ENCODE measurements at regions not wholly inside any gene's neighbourhood (a gene's known extent, or its start where the extent isn't known, plus 50 kb on each side); places are given as distances from the start of the nearest gene placed in this dataset.
A peak's percentile ranks its signal among the peaks of the same experiment; 100 is the strongest.
"Not testable (repeated sequence)": the region's sequence is repeated elsewhere in the genome, so short reads cannot be mapped to it uniquely, and the experiment has no call there.

DNA sequence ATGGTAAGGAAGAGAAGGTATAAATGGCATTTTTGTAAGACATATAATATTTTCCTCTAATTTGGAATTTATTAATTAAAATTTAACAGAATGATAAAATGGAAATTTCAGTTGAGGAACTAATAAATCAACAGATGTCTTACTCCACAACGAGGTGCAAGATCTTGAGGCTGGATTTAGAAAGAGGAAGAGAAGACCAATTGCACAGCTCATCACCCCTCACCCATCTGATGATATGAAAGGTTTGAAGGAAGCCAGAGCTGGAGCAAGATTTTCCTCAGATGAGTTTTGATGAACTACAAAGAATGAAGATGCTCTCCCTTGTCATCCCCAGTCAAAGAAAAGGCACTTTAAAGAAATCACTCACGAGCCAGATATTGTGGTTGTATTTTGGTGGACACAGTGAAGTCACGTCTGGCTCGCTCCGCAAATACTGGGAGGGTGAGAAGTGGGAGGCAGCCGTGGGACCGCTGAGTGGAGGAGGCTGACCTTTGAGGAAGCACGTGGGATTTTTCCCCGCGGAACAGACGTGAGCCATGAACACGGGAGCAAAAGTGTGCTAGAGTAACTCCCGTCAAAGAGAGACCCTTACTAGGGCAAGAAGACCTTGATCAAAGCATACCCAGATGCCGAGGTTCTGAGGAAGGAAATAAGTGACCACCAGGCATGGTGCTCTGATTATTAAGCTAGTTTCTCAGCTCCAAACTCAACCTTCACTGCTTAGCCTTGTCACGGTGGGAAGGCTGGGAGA lies 511.4 kb downstream of the RNF144A start:
- DNase-seq, result no peak
- Mint-ChIP-seq H3K36me3 (ENCODE audit: insufficient read depth) (no peaks in the 10 kb centered on the region), H3K4me3 (peak overlapping the region; percentile 2 to 42), H3K27ac (peak overlapping the region; percentile 59 to 66), H3K9me3 (no peaks in the 10 kb centered on the region), H3K27me3 (no peaks in the 10 kb centered on the region), H3K4me1 (ENCODE audit: low read depth in 2 of 2) (peaks cover 29 to 38% of the 10 kb centered on the region in 2 donors)
- no peak for ATAC-seq (replicated peaks)

GRCh38 chr2:7429733-7430132 lies 512.5 kb downstream of the RNF144A start:
- Mint-ChIP-seq H3K4me3 (peak overlapping the region; percentile 79 to 84), H3K27ac (peak overlapping the region in 1 of 2 donors; percentile 10), H3K4me1 (ENCODE audit: low read depth in 2 of 2) (peaks cover 32 to 42% of the 10 kb centered on the region in 2 donors), H3K36me3 (ENCODE audit: insufficient read depth) (no peaks in the 10 kb centered on the region), H3K27me3 (no peaks in the 10 kb centered on the region), H3K9me3 (no peaks in the 10 kb centered on the region)
- ATAC-seq (replicated peaks) (no peak), DNase-seq (no peak)

- no peaks in the 10 kb centered on the region for H3K9me3 Mint-ChIP-seq
Measured at GRCh38 chr2:7430421-7430868, 513.2 kb downstream of the RNF144A start.

GRCh38 chr2:7430869-7431641 lies 513.8 kb downstream of the RNF144A start:
- no peaks in the 10 kb centered on the region for H3K9me3 Mint-ChIP-seq
- H3K4me3 Mint-ChIP-seq, result peak overlapping the region; percentile 79 to 84
- peaks cover 34 to 52% of the 10 kb centered on the region in 2 donors for H3K4me1 Mint-ChIP-seq (ENCODE audit: low read depth in 2 of 2)
- peak; percentile 62 for ATAC-seq (replicated peaks)
- H3K36me3 Mint-ChIP-seq (ENCODE audit: insufficient read depth), result no peaks in the 10 kb centered on the region
- no peaks in the 10 kb centered on the region for H3K27me3 Mint-ChIP-seq
- peak overlapping the region; percentile 94 to 95 for H3K27ac Mint-ChIP-seq
- DNase-seq, result peak; percentile 20 to 45 (median 34)

More at GRCh38 chr2:7430421-7430868, 513.2 kb downstream of the RNF144A start:
- H3K27ac Mint-ChIP-seq, result peak overlapping the region; percentile 94 to 95
- H3K4me1 Mint-ChIP-seq (ENCODE audit: low read depth in 2 of 2), result peaks cover 33 to 47% of the 10 kb centered on the region in 2 donors
- H3K4me3 Mint-ChIP-seq, result peak overlapping the region; percentile 79 to 84
- ATAC-seq (replicated peaks) (peak; percentile 45), DNase-seq (peak in 1 of 3 experiments; percentile 28)
- no peaks in the 10 kb centered on the region for H3K27me3 Mint-ChIP-seq
- H3K36me3 Mint-ChIP-seq (ENCODE audit: insufficient read depth), result no peaks in the 10 kb centered on the region

- ATAC-seq (replicated peaks), result no peak
- peak overlapping the region; percentile 39 to 58 for H3K4me3 Mint-ChIP-seq
- no peaks in the 10 kb centered on the region for H3K9me3 Mint-ChIP-seq
- no peak for DNase-seq
- H3K27ac Mint-ChIP-seq, result peak overlapping the region in 1 of 2 donors; percentile 94
- no peaks in the 10 kb centered on the region for H3K27me3 Mint-ChIP-seq
- H3K36me3 Mint-ChIP-seq (ENCODE audit: insufficient read depth), result no peaks in the 10 kb centered on the region
- peaks cover 46 to 60% of the 10 kb centered on the region in 2 donors for H3K4me1 Mint-ChIP-seq (ENCODE audit: low read depth in 2 of 2)
Measured at GRCh38 chr2:7432436-7432835, 515.2 kb downstream of the RNF144A start.

- no peaks in the 10 kb centered on the region for H3K27me3 Mint-ChIP-seq
- peak overlapping the region; percentile 59 for H3K4me3 Mint-ChIP-seq
- no peaks in the 10 kb centered on the region for H3K9me3 Mint-ChIP-seq
- H3K4me1 Mint-ChIP-seq (ENCODE audit: low read depth in 2 of 2), result peaks cover 39 to 63% of the 10 kb centered on the region in 2 donors
- ATAC-seq (replicated peaks), result peak; percentile 26
- H3K27ac Mint-ChIP-seq, result peak overlapping the region; percentile 89 to 91
- H3K36me3 Mint-ChIP-seq (ENCODE audit: insufficient read depth), result peaks cover 5% of the 10 kb centered on the region
- DNase-seq, result no peak
Measured at GRCh38 chr2:7436096-7436906, 519.1 kb downstream of the RNF144A start.

GRCh38 chr2:7437141-7437540 lies 519.9 kb downstream of the RNF144A start:
- peaks cover 43 to 65% of the 10 kb centered on the region in 2 donors for H3K4me1 Mint-ChIP-seq (ENCODE audit: low read depth in 2 of 2)
- peaks cover 0 to 2% of the 10 kb centered on the region in 2 donors for H3K9me3 Mint-ChIP-seq
- peaks cover 5% of the 10 kb centered on the region for H3K36me3 Mint-ChIP-seq (ENCODE audit: insufficient read depth)
- no peaks in the 10 kb centered on the region for H3K27me3 Mint-ChIP-seq
- ATAC-seq (replicated peaks) (peak; percentile 63), DNase-seq (no peak)
- H3K4me3 Mint-ChIP-seq, result peak overlapping the region; percentile 59
- peak overlapping the region; percentile 89 to 91 for H3K27ac Mint-ChIP-seq

GRCh38 chr2:7437716-7438632 lies 520.8 kb downstream of the RNF144A start:
- ATAC-seq (replicated peaks), result peak; percentile 23
- Mint-ChIP-seq H3K4me1 (ENCODE audit: low read depth in 2 of 2) (peaks cover 41 to 68% of the 10 kb centered on the region in 2 donors), H3K27me3 (no peaks in the 10 kb centered on the region), H3K36me3 (ENCODE audit: insufficient read depth) (peaks cover 5% of the 10 kb centered on the region), H3K4me3 (peak overlapping the region; percentile 59), H3K27ac (peak overlapping the region; percentile 74 to 91), H3K9me3 (peaks cover 0 to 3% of the 10 kb centered on the region in 2 donors)
- no peak for DNase-seq

- ATAC-seq (replicated peaks), result peak; percentile 39
- H3K27me3 Mint-ChIP-seq, result no peaks in the 10 kb centered on the region
- peak overlapping the region; percentile 74 to 91 for H3K27ac Mint-ChIP-seq
- peaks cover 5% of the 10 kb centered on the region for H3K36me3 Mint-ChIP-seq (ENCODE audit: insufficient read depth)
- peaks cover 41 to 70% of the 10 kb centered on the region in 2 donors for H3K4me1 Mint-ChIP-seq (ENCODE audit: low read depth in 2 of 2)
- DNase-seq, result no peak
- peaks cover 0 to 3% of the 10 kb centered on the region in 2 donors for H3K9me3 Mint-ChIP-seq
- peak overlapping the region; percentile 33 to 59 for H3K4me3 Mint-ChIP-seq
Measured at GRCh38 chr2:7438855-7439254, 521.6 kb downstream of the RNF144A start.

DNA sequence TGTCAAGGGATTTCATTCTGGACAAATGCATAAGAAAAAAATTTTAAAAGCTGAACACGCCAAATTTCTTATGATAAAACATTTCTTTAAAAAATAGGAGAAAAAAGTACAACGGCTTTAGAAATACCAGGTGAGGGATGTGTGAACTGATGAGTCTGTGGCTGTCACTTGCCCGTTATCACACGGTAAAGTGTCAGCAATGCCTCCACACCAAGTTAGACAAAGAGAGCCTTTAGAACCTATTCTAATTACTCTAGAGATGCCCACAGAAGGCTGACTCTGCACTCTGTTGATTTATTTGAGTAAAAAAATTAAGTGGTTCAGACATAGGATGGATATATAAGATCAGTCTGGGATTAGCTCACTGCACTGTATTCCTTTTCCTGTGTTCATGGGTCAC lies 523.8 kb downstream of the RNF144A start:
- peak overlapping the region in 1 of 2 donors; percentile 5 for H3K4me3 Mint-ChIP-seq
- H3K9me3 Mint-ChIP-seq, result peaks cover 0 to 3% of the 10 kb centered on the region in 2 donors
- H3K27ac Mint-ChIP-seq, result peak overlapping the region in 1 of 2 donors; percentile 81
- ATAC-seq (replicated peaks) (peak; percentile 72), DNase-seq (no peak)
- peaks cover 36 to 68% of the 10 kb centered on the region in 2 donors for H3K4me1 Mint-ChIP-seq (ENCODE audit: low read depth in 2 of 2)
- no peaks in the 10 kb centered on the region for H3K27me3 Mint-ChIP-seq
- H3K36me3 Mint-ChIP-seq (ENCODE audit: insufficient read depth), result peaks cover 5% of the 10 kb centered on the region

GRCh38 chr2:7441841-7442240 lies 524.6 kb downstream of the RNF144A start:
- H3K9me3 Mint-ChIP-seq; ATAC-seq (replicated peaks); H3K27me3 Mint-ChIP-seq; H3K36me3 Mint-ChIP-seq (ENCODE audit: insufficient read depth); DNase-seq: not testable (repeated sequence)
- peaks cover 28 to 59% of the 10 kb centered on the region in 2 donors for H3K4me1 Mint-ChIP-seq (ENCODE audit: low read depth in 2 of 2)
- H3K27ac Mint-ChIP-seq, result peak overlapping the region; percentile 44 to 81
- H3K4me3 Mint-ChIP-seq, result peak overlapping the region in 1 of 2 donors; percentile 44

GRCh38 chr2:7444626-7445025 lies 527.4 kb downstream of the RNF144A start:
- Mint-ChIP-seq H3K27ac (no peak overlapping the region), H3K36me3 (ENCODE audit: insufficient read depth) (no peaks in the 10 kb centered on the region), H3K9me3 (peaks cover 0 to 3% of the 10 kb centered on the region in 2 donors), H3K4me3 (no peak overlapping the region), H3K27me3 (no peaks in the 10 kb centered on the region), H3K4me1 (ENCODE audit: low read depth in 2 of 2) (peaks cover 15 to 40% of the 10 kb centered on the region in 2 donors)
- DNase-seq (no peak), ATAC-seq (replicated peaks) (peak; percentile 16)
